ENCODE measurements at regions not wholly inside any gene's neighbourhood (a gene's known extent, or its start where the extent isn't known, plus 50 kb on each side); places are given as distances from the start of the nearest gene placed in this dataset.

DNA sequence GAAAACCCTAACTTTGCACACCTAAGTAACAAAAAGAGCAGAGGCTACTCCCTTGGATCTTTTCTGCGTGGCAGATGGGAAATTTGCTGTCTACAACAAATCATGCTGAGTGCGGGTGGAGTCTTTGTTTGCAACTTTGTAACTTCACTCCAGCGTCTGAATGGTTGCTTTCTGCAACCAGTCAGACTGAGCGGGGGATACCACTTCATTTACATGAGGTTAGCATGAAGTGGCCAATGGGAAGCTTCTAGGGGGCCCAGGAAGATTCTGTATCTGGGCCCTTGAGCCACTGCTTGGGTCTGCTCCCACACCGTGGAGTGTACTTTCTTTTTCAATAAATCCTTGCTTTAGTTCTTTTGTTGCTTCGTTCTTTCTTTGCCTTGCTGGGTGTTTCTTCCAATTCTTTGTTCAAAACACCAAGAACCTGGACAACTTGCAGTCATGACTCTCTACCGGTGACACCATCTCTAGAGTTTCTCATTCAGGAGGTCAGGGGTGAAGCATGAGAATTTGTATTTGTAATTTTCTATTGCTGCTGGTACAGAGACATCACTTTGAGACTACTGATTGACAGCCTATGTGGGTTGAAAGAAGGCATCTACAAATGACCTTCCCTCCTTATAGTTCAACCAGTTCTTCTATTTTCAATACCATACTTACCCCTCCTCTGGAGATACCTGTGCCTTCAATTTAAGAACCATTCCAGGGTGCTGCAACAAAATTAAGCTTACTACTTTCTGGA, 55.8 kb upstream of the RC3H1 start:
- WGBS (ENCODE audit: missing lambda C conversion rate), result 81% methylated on average over 7 of the region's 7 CpGs
- H3K27ac ChIP-seq, result no peak overlapping the region
- DNase-seq (ENCODE audit: low read depth in 1 of 2, low spot score in 1 of 2) (no peak), FAIRE-seq (no peak), ATAC-seq (no peak)
- peaks cover 7% of the 10 kb centered on the region; the same call in 1 of the 3 replicates for H3K4me1 ChIP-seq
- TF ChIP-seq, protein P1, sequence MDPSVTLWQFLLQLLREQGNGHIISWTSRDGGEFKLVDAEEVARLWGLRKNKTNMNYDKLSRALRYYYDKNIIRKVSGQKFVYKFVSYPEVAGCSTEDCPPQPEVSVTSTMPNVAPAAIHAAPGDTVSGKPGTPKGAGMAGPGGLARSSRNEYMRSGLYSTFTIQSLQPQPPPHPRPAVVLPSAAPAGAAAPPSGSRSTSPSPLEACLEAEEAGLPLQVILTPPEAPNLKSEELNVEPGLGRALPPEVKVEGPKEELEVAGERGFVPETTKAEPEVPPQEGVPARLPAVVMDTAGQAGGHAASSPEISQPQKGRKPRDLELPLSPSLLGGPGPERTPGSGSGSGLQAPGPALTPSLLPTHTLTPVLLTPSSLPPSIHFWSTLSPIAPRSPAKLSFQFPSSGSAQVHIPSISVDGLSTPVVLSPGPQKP (IDR thresholded peaks at IDR 0.05; ENCODE audit: low read depth, low read length), result no peak
- TF ChIP-seq, protein P2, sequence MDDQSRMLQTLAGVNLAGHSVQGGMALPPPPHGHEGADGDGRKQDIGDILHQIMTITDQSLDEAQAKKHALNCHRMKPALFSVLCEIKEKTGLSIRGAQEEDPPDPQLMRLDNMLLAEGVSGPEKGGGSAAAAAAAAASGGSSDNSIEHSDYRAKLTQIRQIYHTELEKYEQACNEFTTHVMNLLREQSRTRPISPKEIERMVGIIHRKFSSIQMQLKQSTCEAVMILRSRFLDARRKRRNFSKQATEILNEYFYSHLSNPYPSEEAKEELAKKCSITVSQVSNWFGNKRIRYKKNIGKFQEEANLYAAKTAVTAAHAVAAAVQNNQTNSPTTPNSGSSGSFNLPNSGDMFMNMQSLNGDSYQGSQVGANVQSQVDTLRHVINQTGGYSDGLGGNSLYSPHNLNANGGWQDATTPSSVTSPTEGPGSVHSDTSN (IDR thresholded peaks at IDR 0.05), result no peak
- TF ChIP-seq ZSCAN20 (CRISPR knock-in tag; IDR thresholded peaks at IDR 0.05), result no peak
- TF ChIP-seq HOXB13 (CRISPR knock-in tag; IDR thresholded peaks at IDR 0.05; ENCODE audit: low read depth), result no peak
- no peak for TF ChIP-seq MYC (IDR thresholded peaks at IDR 0.05; ENCODE audit: borderline replicate concordance, low read length)
- TF ChIP-seq RNF2 (IDR thresholded peaks at IDR 0.05; ENCODE audit: borderline replicate concordance, low read depth), result no peak
- no peak for TF ChIP-seq ZFP36 (IDR thresholded peaks at IDR 0.05; ENCODE audit: borderline replicate concordance, partially characterized antibody)
- TF ChIP-seq RFX5 (IDR thresholded peaks at IDR 0.05), result no peak
- TF ChIP-seq, protein P3, sequence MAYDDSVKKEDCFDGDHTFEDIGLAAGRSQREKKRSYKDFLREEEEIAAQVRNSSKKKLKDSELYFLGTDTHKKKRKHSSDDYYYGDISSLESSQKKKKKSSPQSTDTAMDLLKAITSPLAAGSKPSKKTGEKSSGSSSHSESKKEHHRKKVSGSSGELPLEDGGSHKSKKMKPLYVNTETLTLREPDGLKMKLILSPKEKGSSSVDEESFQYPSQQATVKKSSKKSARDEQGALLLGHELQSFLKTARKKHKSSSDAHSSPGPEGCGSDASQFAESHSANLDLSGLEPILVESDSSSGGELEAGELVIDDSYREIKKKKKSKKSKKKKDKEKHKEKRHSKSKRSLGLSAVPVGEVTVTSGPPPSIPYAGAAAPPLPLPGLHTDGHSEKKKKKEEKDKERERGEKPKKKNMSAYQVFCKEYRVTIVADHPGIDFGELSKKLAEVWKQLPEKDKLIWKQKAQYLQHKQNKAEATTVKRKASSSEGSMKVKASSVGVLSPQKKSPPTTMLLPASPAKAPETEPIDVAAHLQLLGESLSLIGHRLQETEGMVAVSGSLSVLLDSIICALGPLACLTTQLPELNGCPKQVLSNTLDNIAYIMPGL (CRISPR knock-in tag; IDR thresholded peaks at IDR 0.05; ENCODE audit: borderline replicate concordance), result no peak
- TF ChIP-seq HDAC2 (IDR thresholded peaks at IDR 0.05), result no peak
- no peak for TF ChIP-seq ZC3H11A (IDR thresholded peaks at IDR 0.05)
- TF ChIP-seq, protein P4, sequence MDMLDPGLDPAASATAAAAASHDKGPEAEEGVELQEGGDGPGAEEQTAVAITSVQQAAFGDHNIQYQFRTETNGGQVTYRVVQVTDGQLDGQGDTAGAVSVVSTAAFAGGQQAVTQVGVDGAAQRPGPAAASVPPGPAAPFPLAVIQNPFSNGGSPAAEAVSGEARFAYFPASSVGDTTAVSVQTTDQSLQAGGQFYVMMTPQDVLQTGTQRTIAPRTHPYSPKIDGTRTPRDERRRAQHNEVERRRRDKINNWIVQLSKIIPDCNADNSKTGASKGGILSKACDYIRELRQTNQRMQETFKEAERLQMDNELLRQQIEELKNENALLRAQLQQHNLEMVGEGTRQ (IDR thresholded peaks at IDR 0.05), result no peak
- TF ChIP-seq CBX8 (IDR thresholded peaks at IDR 0.05), result no peak
- no peak for TF ChIP-seq POLR2AphosphoS2 (conservative IDR thresholded peaks at IDR 0.05; ENCODE audit: low read length)
- no peak for TF ChIP-seq FOSL2 (IDR thresholded peaks at IDR 0.05)
- no peak for TF ChIP-seq FOSL2 (CRISPR knock-in tag; IDR thresholded peaks at IDR 0.05)
- TF ChIP-seq HOXB5 (CRISPR knock-in tag; IDR thresholded peaks at IDR 0.05), result no peak
- TF ChIP-seq FOSB (CRISPR knock-in tag; IDR thresholded peaks at IDR 0.05), result no peak
- no peak for TF ChIP-seq EP300 (IDR thresholded peaks at IDR 0.05)
- ChIA-PET CTCF (interaction anchor here (1.0 kb wide), 1 partner anchor 648 kb away, joined by 3 read pairs; no protein-coding TSS in a partner anchor), POLR2A (interaction anchor here (0.8 to 1.1 kb wide), 2 partner anchors 210 kb away, joined by 3 to 4 read pairs; partner anchors contain the start of gene ZBTB37)
- H3K4me2 ChIP-seq, result no peak overlapping the region
- no peak overlapping the region for H3K4me3 ChIP-seq
- H3K9me3 ChIP-seq, result no peaks in the 10 kb centered on the region

DNA sequence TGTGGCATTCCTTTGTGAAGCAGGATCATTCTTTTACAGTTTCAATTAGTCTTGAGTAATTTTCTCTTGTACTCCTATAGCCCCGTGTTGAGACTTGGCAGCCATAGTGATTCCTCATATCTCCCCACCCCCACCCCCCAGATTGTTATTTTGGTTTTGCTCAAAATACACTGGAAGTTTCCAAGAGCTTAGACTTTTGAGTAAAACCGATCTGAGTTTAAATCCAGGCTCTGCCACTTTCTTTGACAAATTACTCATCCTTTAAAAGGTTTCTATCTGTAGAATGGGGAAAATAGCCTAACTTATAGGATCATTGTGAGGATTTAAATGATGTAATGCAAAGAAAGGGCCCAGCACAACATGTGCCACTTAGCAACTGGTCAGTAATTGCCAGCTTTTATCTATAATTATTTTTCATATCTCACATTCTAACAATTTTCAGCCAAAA, 53.1 kb upstream of the RC3H1 start:
- POLR2A ChIA-PET, result interaction anchor here (0.6 to 1.6 kb wide), 2 partner anchors 52 to 208 kb away, joined by 3 to 4 read pairs; partner anchors contain the start of gene GAS5

More for the DNA sequence above, 53.1 kb upstream of the RC3H1 start:
- CTCF ChIA-PET, result interaction anchor here (0.6 to 2.0 kb wide), 7 partner anchors 12 to 1349 kb away, joined by 3 to 7 read pairs (median 4); no protein-coding TSS in a partner anchor
- Histone ChIP-seq H3K4me1 (peaks cover 7% of the 10 kb centered on the region; the same call in 1 of the 3 replicates), H3K4me2 (peak overlapping the region; percentile 34), H3K4me3 (no peak overlapping the region), H3K27ac (no peak overlapping the region), H3K9me3 (no peaks in the 10 kb centered on the region)
- DNase-seq (ENCODE audit: low read depth in 1 of 2, low spot score in 1 of 2), result no peak
- ATAC-seq, result no peak
- 12% methylated on average over 2 of the region's 2 CpGs for WGBS (ENCODE audit: missing lambda C conversion rate)
- no peak for TF ChIP-seq HOXB5 (CRISPR knock-in tag; IDR thresholded peaks at IDR 0.05)
- TF ChIP-seq, protein P5, sequence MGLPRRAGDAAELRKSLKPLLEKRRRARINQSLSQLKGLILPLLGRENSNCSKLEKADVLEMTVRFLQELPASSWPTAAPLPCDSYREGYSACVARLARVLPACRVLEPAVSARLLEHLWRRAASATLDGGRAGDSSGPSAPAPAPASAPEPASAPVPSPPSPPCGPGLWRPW (IDR thresholded peaks at IDR 0.05), result no peak
- no peak for TF ChIP-seq POLR2AphosphoS2 (conservative IDR thresholded peaks at IDR 0.05; ENCODE audit: low read length)
- TF ChIP-seq, protein P6, sequence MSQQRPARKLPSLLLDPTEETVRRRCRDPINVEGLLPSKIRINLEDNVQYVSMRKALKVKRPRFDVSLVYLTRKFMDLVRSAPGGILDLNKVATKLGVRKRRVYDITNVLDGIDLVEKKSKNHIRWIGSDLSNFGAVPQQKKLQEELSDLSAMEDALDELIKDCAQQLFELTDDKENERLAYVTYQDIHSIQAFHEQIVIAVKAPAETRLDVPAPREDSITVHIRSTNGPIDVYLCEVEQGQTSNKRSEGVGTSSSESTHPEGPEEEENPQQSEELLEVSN (IDR thresholded peaks at IDR 0.05; ENCODE audit: borderline replicate concordance, low read depth), result no peak
- TF ChIP-seq CBX8 (IDR thresholded peaks at IDR 0.05), result no peak
- TF ChIP-seq, protein P3 (CRISPR knock-in tag; IDR thresholded peaks at IDR 0.05; ENCODE audit: borderline replicate concordance), result no peak
- TF ChIP-seq, protein P7, sequence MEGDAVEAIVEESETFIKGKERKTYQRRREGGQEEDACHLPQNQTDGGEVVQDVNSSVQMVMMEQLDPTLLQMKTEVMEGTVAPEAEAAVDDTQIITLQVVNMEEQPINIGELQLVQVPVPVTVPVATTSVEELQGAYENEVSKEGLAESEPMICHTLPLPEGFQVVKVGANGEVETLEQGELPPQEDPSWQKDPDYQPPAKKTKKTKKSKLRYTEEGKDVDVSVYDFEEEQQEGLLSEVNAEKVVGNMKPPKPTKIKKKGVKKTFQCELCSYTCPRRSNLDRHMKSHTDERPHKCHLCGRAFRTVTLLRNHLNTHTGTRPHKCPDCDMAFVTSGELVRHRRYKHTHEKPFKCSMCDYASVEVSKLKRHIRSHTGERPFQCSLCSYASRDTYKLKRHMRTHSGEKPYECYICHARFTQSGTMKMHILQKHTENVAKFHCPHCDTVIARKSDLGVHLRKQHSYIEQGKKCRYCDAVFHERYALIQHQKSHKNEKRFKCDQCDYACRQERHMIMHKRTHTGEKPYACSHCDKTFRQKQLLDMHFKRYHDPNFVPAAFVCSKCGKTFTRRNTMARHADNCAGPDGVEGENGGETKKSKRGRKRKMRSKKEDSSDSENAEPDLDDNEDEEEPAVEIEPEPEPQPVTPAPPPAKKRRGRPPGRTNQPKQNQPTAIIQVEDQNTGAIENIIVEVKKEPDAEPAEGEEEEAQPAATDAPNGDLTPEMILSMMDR (IDR thresholded peaks at IDR 0.05), result no peak
- TF ChIP-seq HOXB13 (CRISPR knock-in tag; IDR thresholded peaks at IDR 0.05; ENCODE audit: low read depth), result no peak
- no peak for TF ChIP-seq EHF (CRISPR knock-in tag; IDR thresholded peaks at IDR 0.05)
- no peak for TF ChIP-seq TFCP2L1 (CRISPR knock-in tag; IDR thresholded peaks at IDR 0.05)
- TF ChIP-seq, protein P2 (IDR thresholded peaks at IDR 0.05), result no peak
- no peak for FAIRE-seq
